B cell (primary cell): ENCODE measurements at regions not wholly inside any gene's neighbourhood (a gene's known extent, or its start where the extent isn't known, plus 50 kb on each side); places are given as distances from the start of the nearest gene placed in this dataset.

Source experiments
- ATAC-seq: fragments of 200-7000 bp; cut with Tn5 transposase; one replicate; pipeline ENCODE4 v1.10.0; 2021; ENCODE audit warnings: low read depth, mild to moderate bottlenecking, moderate number of reproducible peaks, moderate library complexity
- CTCF ChIA-PET: fragments of 350-600 bp; sonication (Branson Sonifier 250); formaldehyde crosslinking; loops from one replicate; lab custom pipeline; 2021; ENCODE audit warnings: antibody characterized with exemption, inconsistent platforms; lab: Charles Lee
- POLR2A ChIA-PET: fragments of 350-600 bp; sonication (Branson Sonifier 250); formaldehyde crosslinking; loops from one replicate; lab custom pipeline; 2021; ENCODE audit warnings: antibody characterized with exemption; lab: Charles Lee
- DNase-seq: peaks from one replicate; pipeline ENCODE4 v3.0.0; 2013
- H2AFZ ChIP-seq: 2 replicates; pipeline ENCODE4 v1.6.1; 2012; ENCODE audit warnings: mild to moderate bottlenecking, low read depth, low read length; ENCODE audit not compliant: insufficient read depth, poor library complexity, severe bottlenecking
- H3K27ac ChIP-seq, 2 donors: 1 replicate in 1 of 2; 2 replicates in 1 of 2; pipeline ENCODE4 v1.5.1; 2012 to 2013; ENCODE audit warnings: low read length in 2 of 2, mild to moderate bottlenecking in 2 of 2, moderate library complexity in 1 of 2
- H3K27me3 ChIP-seq, 4 experiments: fragments of 200-600 bp in 1 of 4; sonication (generic) in 1 of 4; replicated peaks in 1 of 4; 1 replicate in 2 of 4; 2 replicates in 2 of 4; pipeline versions ENCODE4 v1.6.1 to v1.7.0; 2013 to 2016; ENCODE audit warnings: low read length in 3 of 4, mild to moderate bottlenecking in 2 of 4, mixed read lengths in 1 of 4, moderate library complexity in 1 of 4; ENCODE audit not compliant: insufficient read depth in 4 of 4, control insufficient read depth in 3 of 4; ENCODE audit errors: control extremely low read depth in 1 of 4
- H3K36me3 ChIP-seq, 2 experiments: replicated peaks in 1 of 2; 1 replicate in 1 of 2; 2 replicates in 1 of 2; pipeline versions ENCODE4 v1.6.1 to v1.7.1; 2013; ENCODE audit warnings: low read length in 1 of 2; ENCODE audit not compliant: insufficient read depth in 2 of 2, control insufficient read depth in 1 of 2; ENCODE audit errors: control extremely low read depth in 1 of 2, extremely low read depth in 1 of 2
- H3K4me1 ChIP-seq, 2 donors: fragments of 200-600 bp in 1 of 2; sonication (generic) in 1 of 2; 1 replicate in 1 of 2; 2 replicates in 1 of 2; pipeline versions ENCODE4 v1.5.1 to v1.6.1; 2013 to 2017; ENCODE audit warnings: low read length in 2 of 2; ENCODE audit not compliant: control insufficient read depth in 2 of 2, insufficient read depth in 2 of 2
- H3K4me2 ChIP-seq: replicated peaks from 2 replicates; pipeline ENCODE3; 2012; ENCODE audit warnings: mild to moderate bottlenecking, low read depth, low read length; ENCODE audit not compliant: poor library complexity, severe bottlenecking
- H3K4me3 ChIP-seq, 5 experiments: fragments of 200-600 bp in 1 of 5; sonication (generic) in 1 of 5; 1 replicate in 3 of 5; 2 replicates in 2 of 5; pipeline versions ENCODE4 v1.5.1 to v1.7.0; 2011 to 2016; ENCODE audit warnings: low read length in 4 of 5, mild to moderate bottlenecking in 4 of 5, low read depth in 2 of 5, control low read depth in 1 of 5, moderate library complexity in 1 of 5; ENCODE audit not compliant: insufficient read depth in 1 of 5; ENCODE audit errors: control extremely low read depth in 1 of 5, extremely low read depth in 1 of 5
- H3K79me2 ChIP-seq: fragments of 200-600 bp; sonication (generic); one replicate; pipeline ENCODE4 v1.6.0; 2016; ENCODE audit warnings: low read length; ENCODE audit not compliant: control insufficient read depth, insufficient read depth
- H3K9ac ChIP-seq: fragments of 200-600 bp; sonication (generic); 2 replicates; pipeline ENCODE4 v1.6.1; 2017; ENCODE audit warnings: mild to moderate bottlenecking, low read length, moderate library complexity
- H3K9me3 ChIP-seq, 3 donors: one replicate each; pipeline versions ENCODE4 v1.6.1 to v1.7.1; 2013; ENCODE audit warnings: low read length in 2 of 3; ENCODE audit not compliant: control insufficient read depth in 2 of 3, insufficient read depth in 1 of 3; ENCODE audit errors: control extremely low read depth in 1 of 3
- H4K20me1 ChIP-seq: 2 replicates; pipeline ENCODE4 v1.6.0; 2012; ENCODE audit warnings: mild to moderate bottlenecking, low read length; ENCODE audit not compliant: insufficient read depth, control insufficient read depth, poor library complexity, severe bottlenecking
- H3K27ac Mint-ChIP-seq: one replicate; pipeline ENCODE4 v1.8.0; 2021; ENCODE audit warnings: mixed read lengths
- H3K27me3 Mint-ChIP-seq: one replicate; pipeline ENCODE4 v1.8.0; 2021; ENCODE audit warnings: mixed read lengths
- H3K4me1 Mint-ChIP-seq: one replicate; pipeline ENCODE4 v1.8.0; 2021; ENCODE audit warnings: mixed read lengths
- H3K4me3 Mint-ChIP-seq: one replicate; pipeline ENCODE4 v1.8.0; 2021; ENCODE audit warnings: mixed read lengths
- H3K9me3 Mint-ChIP-seq: one replicate; pipeline ENCODE4 v1.8.0; 2022; ENCODE audit warnings: mixed read lengths; ENCODE audit not compliant: insufficient read depth
- EZH2 ChIP-seq: IDR thresholded peaks from 2 replicates; pipeline ENCODE4 v1.6.1; 2012; ENCODE audit warnings: borderline replicate concordance, low read depth, mild to moderate bottlenecking, moderate library complexity, low read length; ENCODE audit not compliant: insufficient read depth, poor library complexity, severe bottlenecking
- WGBS: methylation state at CpG from one replicate; pipeline ENCODE4 v1.1.5; 2013; ENCODE audit warnings: missing lambda C conversion rate; ENCODE audit not compliant: insufficient coverage; 5-methylcytosine and 5-hydroxymethylcytosine counted together
- intact Hi-C: fragments of 100-400 bp; cut with micrococcal nuclease; formaldehyde crosslinking; loops from one replicate; pipeline ENCODE4 v1.10.0; 2022
- TF ChIP-seq, protein P1 (sequence below): fragments of 200-600 bp; IDR thresholded peaks from one replicate; pipeline ENCODE4 v1.8.0; 2022; ENCODE audit warnings: antibody characterized with exemption, mild to moderate bottlenecking

DNA sequence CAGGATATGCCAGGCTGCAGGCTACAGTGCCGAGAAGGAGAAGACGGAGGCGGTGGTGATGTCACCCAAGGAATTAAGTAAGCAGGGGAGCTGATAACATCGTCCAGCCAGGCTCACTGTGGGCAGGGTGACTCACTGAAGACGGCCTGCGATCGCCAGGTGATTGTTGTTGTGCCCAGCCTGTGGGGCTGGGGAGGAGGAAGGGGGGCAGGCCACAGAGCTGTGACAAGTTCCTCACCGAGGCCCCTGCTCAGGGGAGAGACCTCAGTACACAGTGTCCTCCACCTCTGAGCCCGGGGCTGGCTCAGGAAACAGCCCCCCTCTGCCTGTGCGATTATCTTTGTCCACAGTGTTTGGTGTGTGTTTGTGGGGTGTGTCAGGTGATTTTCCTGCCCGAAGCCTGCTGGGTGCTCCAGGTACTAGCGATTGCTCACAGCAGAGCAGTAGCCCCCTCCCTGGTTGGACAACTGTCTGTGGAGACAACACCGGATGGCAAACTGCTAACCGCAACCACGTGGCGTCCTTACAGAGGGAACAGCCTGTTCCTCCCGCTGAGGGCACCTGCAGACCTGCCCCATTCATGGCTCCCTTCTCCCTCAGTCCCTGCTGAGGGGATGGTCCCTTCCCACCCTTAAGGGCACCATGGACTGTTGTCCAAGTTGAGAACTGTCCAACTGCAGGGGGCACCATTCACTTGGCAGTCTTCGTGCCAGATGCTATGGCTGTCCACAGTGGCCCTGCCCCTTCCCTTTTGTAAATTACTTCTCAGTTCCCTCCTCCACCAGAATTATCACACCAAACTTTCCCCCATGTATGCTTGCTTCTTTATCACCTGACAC lies 95.1 kb downstream of the ZFP36L2 start:
- H3K9me3 Mint-ChIP-seq, result no peaks in the 10 kb centered on the region

More for the DNA sequence above, 95.1 kb downstream of the ZFP36L2 start:
- ATAC-seq (peak; percentile 54), DNase-seq (peak; percentile 90)
- Histone ChIP-seq H4K20me1 (no peaks in the 10 kb centered on the region), H3K4me3 (peak overlapping the region in 1 of 5 experiments; percentile 19), H3K4me2 (peak overlapping the region; percentile 62), H3K79me2 (no peaks in the 10 kb centered on the region), H3K4me1 (peaks cover 89 to 100% of the 10 kb centered on the region in 2 donors), H3K9ac (no peak overlapping the region), H2AFZ (peak overlapping the region; percentile 12), H3K27ac (peak overlapping the region; percentile 87 to 89), H3K27me3 (peaks cover 0 to 2% (median 0%) of the 10 kb centered on the region in 4 experiments), H3K36me3 (no peaks in the 10 kb centered on the region), H3K9me3 (peaks cover 0 to 13% (median 0%) of the 10 kb centered on the region in 3 donors)
- intact Hi-C loops, result loop anchor here (1.0 kb wide), 6 partner anchors 24 to 184 kb away; no protein-coding TSS in a partner anchor
- TF ChIP-seq EZH2, result no peak
- TF ChIP-seq, protein P1, sequence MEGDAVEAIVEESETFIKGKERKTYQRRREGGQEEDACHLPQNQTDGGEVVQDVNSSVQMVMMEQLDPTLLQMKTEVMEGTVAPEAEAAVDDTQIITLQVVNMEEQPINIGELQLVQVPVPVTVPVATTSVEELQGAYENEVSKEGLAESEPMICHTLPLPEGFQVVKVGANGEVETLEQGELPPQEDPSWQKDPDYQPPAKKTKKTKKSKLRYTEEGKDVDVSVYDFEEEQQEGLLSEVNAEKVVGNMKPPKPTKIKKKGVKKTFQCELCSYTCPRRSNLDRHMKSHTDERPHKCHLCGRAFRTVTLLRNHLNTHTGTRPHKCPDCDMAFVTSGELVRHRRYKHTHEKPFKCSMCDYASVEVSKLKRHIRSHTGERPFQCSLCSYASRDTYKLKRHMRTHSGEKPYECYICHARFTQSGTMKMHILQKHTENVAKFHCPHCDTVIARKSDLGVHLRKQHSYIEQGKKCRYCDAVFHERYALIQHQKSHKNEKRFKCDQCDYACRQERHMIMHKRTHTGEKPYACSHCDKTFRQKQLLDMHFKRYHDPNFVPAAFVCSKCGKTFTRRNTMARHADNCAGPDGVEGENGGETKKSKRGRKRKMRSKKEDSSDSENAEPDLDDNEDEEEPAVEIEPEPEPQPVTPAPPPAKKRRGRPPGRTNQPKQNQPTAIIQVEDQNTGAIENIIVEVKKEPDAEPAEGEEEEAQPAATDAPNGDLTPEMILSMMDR, result peak; percentile 69
- ChIA-PET CTCF (interaction anchor here (0.6 to 15.3 kb wide), 14 partner anchors 14 to 354 kb away, joined by 3 to 650 read pairs (median 4); partner anchors contain the start of gene ZFP36L2), POLR2A (interaction anchor here (0.6 to 14.8 kb wide), 6 partner anchors 24 to 92 kb away, joined by 4 to 561 read pairs (median 8); partner anchors contain the start of gene ZFP36L2)
- Mint-ChIP-seq H3K27ac (peak overlapping the region; percentile 83), H3K4me1 (peaks cover 92% of the 10 kb centered on the region), H3K4me3 (peak overlapping the region; percentile 55), H3K27me3 (no peaks in the 10 kb centered on the region)
- 7% methylated on average over 16 of the region's 18 CpGs for WGBS
